ENCODE measurements at regions not wholly inside any gene's neighbourhood (a gene's known extent, or its start where the extent isn't known, plus 50 kb on each side); places are given as distances from the start of the nearest gene placed in this dataset.

- no peak for DNase-seq
Measured at GRCh38 chr5:33223563-33224284, 217.0 kb upstream of the TARS1 start.

DNA sequence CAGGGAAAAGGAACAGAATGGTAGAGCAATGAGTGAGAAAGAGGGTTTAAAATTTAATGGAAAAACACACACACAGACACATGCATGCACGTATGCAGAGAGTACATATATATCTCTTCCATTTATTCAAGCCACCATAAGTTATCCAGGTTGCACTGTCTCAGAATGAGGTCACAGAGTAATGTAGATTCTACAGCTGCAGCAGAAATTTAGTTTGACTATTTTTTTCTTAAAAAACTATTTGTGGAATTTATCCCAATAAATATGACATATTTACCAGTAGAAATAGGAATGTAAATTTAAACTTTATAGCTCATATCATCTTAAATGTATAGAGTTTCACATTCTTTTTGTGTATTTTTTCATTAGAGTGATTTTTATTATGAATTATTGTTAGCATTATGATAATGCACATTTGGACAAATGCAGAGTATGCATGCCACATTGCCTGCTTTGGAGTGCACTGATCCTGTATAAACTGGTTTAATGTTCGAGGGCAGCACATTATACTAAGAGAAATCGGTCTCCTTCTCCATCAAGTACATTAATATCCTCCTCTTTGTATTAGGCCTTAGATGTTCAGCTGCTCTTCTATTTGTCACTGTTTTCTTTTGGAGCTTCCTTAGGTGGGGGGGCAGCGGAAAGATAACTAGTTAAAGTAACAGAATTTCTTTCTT, 216.3 kb upstream of the TARS1 start:
- DNase-seq, result no peak

GRCh38 chr5:33227247-33227646, 213.5 kb upstream of the TARS1 start:
- no peak for DNase-seq

DNA sequence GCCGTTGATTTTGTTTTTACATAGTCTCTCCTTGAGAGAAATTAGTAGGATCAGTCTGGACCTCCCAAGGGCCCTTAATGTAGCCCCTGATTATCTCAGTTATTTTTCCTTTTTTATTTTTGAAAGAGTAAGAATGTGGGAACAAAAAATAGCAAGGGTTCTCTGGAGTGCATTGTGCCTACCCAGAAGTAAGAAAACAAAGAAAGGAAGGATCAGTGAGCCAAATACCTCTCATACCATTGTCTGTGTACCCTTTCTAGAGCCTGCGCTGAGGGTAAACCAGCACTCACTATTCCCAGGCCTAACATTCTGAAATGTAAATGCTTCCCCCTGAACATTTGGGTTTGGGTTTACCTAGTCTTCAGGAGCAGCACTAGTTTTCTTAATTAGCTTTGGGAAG, 213.0 kb upstream of the TARS1 start:
- no peak for DNase-seq

DNA sequence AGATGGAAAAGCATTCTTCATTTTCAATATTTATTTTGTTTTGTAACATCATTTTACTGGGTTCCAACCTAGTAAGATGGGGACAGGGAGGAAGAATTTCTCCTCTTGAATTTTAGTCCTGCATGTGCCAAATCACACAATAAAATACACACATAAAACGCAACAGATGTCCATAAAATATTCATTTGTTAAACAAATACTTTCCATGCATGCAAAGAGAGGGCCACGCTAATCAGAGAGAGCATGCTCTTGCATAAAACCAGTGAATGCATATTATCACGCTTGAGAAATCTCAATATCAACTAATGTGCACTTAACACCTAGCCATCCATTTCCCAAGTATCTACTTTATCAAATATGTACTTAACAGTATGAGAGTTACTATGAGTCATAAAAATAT, 212.6 kb upstream of the TARS1 start:
- no peak for DNase-seq

DNA sequence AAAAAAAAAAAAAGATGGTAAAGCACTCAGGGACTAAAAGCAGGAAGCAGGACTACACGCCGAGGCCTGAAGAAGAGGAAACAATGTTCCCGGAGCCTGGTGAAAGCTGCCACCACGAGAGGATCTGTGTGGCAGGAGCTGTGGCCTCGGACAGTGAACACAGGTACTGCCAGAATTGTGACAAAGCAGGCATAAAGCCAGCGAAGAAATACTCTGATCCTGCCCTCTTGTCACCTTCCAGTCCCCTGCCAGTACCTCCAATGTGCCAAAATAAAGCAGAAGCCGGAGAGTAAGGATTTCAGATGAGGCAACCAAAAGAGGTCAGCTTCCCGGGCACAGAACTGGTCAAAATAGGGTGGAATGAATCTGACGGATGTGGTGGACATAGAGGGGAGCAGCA, 211.5 kb upstream of the TARS1 start:
- peak in 1 of 3 donors; percentile 15 for DNase-seq

- DNase-seq, result no peak
Measured at GRCh38 chr5:33230467-33231078, 210.2 kb upstream of the TARS1 start.

- DNase-seq, result no peak
Measured at GRCh38 chr5:33231214-33231710, 209.5 kb upstream of the TARS1 start.

DNA sequence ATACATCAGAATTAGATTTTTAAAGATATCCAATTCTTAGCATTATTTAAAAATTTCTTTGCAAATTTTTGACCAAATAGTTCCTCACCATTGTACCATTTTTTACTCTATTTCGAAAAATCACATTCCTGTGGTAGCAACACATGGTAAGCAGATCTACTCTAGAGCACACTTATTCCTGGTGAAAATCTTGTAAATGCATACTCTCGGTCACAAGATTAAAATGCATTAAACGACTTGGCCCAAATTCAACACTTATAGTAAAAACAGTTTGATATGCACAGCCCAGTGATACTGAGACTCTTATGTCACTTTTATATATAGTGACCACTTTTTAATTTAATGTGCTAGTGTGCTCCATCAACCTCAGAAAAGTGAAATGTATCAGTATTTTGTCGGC, 208.8 kb upstream of the TARS1 start:
- DNase-seq, result no peak

DNA sequence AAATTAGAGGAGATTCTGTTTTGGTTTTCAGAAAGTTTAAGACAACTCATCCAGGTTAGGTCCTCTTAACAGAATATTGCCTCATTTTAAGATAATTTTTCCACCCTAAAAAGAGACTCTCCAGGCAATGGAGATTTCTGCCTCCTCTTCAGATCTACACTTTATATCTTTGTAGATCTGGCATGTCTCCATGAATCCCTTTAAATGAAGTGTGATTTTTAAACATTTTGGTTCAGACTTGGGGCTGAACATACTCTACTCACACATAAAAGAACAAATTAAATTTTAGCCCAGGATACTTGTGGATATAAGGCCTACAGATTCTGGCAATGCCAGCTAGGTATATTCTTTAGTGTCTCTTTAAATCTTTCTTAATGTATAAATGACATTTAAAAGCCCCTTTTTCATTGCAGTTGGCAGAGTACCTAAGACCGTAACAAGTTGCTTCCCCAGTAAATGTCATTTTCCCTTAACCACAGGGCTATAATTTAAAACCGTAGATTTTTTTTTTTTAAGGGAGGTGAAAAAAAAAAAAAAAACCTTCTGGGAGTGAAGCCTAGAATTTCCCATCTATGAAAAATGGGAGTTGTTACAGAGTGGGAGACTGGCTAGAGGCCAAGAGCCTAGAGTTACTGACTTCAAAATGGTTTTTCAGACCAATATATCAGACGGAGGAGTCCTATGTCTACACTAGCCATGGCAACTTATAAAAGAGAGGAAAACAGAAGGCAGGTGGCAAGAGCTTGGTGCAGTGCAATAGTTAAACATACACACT, 207.8 kb upstream of the TARS1 start:
- no peak for DNase-seq

DNA sequence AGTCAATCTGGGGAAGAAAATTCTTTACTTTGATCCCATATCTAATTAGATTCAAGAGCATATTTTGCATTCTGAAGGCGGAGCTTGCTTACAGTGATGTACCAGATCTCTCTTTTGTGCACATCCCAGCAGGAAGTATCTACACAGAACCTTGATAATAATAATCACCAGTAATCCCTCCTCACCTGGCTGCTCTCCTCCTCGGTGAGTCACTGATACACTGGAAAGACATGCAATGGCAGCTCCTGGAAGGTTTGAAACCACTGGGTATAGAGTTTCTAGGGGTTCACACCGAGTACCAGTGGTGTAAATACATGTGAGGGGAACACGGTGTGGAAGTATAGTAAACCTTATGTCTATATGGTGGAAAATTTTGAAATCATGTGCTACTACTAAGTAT, 205.5 kb upstream of the TARS1 start:
- DNase-seq, result no peak

DNA sequence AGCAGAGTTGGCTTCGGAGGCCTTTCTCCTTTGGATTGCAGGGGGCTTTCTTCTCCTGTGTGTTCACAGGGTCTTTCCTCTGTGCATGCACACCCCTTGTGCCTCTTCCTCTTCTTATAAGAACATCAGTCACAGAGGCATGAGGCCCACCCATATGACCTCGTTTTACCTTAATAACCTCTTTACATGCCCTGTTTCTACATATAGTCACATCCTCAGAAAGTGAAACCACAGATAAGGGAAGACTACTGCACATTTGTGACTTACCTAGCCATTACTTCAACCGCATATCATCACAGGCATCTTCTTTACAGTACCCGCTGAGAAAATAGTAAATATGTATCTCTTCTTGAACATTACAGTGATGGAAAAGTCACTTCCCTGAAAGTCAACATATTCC, 204.9 kb upstream of the TARS1 start:
- no peak for DNase-seq

DNA sequence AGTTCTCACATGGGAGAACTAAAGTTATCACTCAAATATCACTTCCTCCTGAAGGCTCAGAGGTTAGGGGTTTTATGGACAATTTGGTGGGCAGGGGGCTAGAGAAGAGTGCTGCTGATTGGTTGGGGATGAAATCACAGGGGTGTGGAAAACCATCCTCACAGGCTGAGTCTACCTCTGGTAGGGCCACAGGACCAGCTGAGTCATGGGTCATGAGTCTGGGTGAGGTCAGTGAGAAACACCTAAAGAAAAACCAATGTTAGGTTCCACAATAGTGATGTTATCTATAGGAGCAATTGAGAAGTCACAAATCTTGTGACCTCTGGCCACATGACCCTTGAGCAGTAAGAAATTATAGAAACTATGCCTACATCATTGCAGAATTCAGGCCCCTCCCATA, 203.3 kb upstream of the TARS1 start:
- DNase-seq, result peak in 2 of 3 donors; percentile 17 to 29

GRCh38 chr5:33238826-33239695, 201.7 kb upstream of the TARS1 start:
- DNase-seq, result peak; percentile 20 to 29 (median 26)

DNA sequence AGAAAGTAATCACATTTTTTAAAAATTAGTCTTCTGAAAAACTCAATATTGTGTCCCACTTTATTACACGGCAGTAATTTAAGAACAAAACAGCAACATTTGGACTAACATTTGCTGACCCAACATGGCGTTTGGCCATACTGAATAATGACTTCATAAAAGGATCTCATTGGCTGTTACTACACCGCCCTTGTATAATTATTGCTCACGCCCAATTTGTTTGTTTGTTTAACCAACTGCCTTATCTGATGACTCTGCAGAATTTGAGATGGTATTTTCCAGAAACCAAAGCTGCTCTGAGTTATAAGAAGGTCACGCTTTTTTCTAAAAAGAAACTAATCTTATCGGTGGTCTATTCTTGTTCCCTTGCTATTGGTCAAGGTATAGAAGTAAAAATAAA, 200.2 kb upstream of the TARS1 start:
- DNase-seq, result no peak

DNA sequence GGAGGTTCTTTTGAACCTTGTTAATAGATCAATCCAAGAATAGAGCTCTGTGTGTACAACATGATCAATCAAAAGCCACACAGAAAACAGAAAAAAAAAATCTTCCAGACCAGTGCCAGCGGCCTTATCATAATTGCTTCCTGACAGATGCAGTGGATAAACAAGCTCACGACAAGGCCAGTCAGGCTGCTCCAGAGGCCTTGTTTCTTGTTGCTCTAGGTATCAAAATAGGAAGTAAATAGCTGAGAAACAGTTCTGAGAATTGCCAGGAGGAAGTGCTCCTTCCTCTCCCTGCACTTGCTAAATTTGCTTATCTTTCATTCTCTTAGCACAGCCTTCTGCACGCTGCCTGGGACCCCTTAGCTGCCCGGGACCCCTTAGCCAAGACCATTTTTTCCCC, 199.0 kb upstream of the TARS1 start:
- peak; percentile 37 to 65 (median 62) for DNase-seq

GRCh38 chr5:33242277-33242676, 198.5 kb upstream of the TARS1 start:
- no peak for DNase-seq

- DNase-seq, result no peak
Measured at GRCh38 chr5:33244441-33245150, 196.2 kb upstream of the TARS1 start.

GRCh38 chr5:33254579-33254978, 186.2 kb upstream of the TARS1 start:
- no peak for DNase-seq

DNA sequence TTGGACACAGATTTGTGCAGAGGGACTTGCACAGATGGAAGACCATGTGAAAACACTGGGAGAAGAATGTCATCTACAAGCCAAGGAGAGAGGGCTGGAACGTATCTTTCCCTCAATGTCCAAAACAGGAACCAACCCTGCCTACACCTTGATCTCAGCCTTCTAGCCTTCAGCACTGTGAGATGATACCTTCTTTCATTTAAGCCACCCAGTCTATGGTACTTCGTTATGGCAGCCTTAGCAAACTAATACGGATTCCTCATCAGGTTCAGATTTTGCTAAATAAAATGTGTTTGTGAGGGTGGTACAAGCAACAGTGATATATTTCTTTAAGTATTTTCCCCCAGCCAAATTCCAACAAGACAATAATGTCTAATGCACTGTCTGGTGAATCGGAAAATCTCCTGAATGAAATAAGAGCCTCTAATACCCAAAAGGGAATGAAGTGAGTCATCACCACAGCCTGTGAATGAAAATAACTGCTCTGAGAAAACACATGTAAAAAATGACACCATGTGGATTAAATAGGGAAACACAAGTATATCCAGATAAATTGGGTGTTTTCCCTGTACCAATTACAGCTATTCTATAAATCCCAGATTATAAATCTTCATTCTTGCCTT, 182.8 kb upstream of the TARS1 start:
- DNase-seq, result peak in 2 of 3 donors; percentile 21 to 25

- peak in 2 of 3 donors; percentile 10 to 20 for DNase-seq
Measured at GRCh38 chr5:33258553-33258952, 182.2 kb upstream of the TARS1 start.
